GM20000 (cell line): ENCODE measurements at regions not wholly inside any gene's neighbourhood (a gene's known extent, or its start where the extent isn't known, plus 50 kb on each side); places are given as distances from the start of the nearest gene placed in this dataset.

Experiments
- DNase-seq: peaks from one replicate; pipeline ENCODE4 v3.0.0; 2012; ENCODE audit warnings: low spot score
- TF ChIP-seq, protein P1 (sequence below): IDR thresholded peaks from 2 replicates; pipeline ENCODE4 v1.5.1; 2012; ENCODE audit warnings: mild to moderate bottlenecking, control low read depth; ENCODE audit errors: extremely low read depth, missing control alignments

GRCh38 chr3:35969406-35969805 is 330.1 kb downstream of the ARPP21 start:
- DNase-seq, result no peak
- TF ChIP-seq, protein P1, sequence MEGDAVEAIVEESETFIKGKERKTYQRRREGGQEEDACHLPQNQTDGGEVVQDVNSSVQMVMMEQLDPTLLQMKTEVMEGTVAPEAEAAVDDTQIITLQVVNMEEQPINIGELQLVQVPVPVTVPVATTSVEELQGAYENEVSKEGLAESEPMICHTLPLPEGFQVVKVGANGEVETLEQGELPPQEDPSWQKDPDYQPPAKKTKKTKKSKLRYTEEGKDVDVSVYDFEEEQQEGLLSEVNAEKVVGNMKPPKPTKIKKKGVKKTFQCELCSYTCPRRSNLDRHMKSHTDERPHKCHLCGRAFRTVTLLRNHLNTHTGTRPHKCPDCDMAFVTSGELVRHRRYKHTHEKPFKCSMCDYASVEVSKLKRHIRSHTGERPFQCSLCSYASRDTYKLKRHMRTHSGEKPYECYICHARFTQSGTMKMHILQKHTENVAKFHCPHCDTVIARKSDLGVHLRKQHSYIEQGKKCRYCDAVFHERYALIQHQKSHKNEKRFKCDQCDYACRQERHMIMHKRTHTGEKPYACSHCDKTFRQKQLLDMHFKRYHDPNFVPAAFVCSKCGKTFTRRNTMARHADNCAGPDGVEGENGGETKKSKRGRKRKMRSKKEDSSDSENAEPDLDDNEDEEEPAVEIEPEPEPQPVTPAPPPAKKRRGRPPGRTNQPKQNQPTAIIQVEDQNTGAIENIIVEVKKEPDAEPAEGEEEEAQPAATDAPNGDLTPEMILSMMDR, result no peak

DNA sequence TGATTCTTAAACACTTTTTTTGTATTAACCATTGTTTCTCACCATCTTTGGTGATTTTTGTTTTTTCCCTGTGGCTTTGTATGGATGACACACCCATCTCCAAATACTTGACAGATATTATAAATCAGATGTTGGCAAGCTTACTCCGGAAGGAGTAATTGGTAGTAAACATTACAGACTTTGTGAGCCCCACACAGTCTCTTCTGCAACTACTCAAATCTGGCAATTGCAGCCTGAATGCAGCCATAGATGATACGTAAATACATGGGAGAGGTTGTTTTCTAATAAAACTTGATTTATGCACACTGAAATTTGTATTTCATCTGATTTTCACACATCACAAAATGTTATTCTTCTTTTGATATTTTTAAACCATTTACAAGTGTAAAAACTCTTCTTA is 331.5 kb downstream of the ARPP21 start:
- TF ChIP-seq, protein P1, result no peak
- DNase-seq, result no peak

DNA sequence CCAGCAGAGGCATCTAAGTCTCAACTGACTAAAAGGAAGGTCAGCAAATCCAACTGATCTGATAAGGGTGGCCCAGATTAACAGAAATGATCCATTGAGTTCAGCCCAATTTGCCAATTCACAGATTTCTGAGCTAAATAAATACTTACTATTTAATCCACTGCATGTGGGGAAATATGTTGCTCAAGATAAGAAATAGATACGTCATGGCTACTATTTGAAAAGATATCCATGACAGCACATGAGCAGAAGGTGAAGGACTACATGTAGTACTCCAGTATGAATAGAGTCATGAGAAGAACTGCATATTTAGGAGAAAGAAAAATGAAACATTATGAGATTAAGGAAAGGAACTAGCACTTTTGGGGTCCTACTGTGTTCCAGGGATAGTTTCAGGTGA is 332.4 kb downstream of the ARPP21 start:
- DNase-seq, result no peak
- TF ChIP-seq, protein P1, result no peak

GRCh38 chr3:35974872-35975271 is 335.5 kb downstream of the ARPP21 start:
- DNase-seq, result no peak
- TF ChIP-seq, protein P1, result no peak

- no peak for DNase-seq
Observed at GRCh38 chr3:35986161-35986560, 346.8 kb downstream of the ARPP21 start.

DNA sequence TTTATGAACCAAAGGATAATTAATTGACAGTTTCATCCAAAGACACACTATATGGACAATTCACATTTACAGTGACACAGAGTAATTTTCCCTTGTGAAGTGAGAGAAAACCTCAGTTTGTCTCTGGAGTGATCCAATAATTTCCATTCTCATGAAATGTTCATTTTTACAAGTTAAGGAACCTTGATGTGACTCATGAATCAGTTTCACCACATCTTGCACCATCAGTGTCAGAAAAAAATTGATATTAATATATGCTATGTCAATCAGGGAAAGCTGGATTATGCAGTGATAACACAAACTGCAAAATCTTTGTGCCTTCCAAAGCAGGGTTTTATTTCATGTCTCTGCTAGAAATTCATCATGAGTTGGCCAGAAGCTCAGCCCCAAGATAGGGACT is 348.1 kb downstream of the ARPP21 start:
- TF ChIP-seq, protein P1, result no peak
- DNase-seq, result no peak

More at GRCh38 chr3:35986161-35986560, 346.8 kb downstream of the ARPP21 start:
- TF ChIP-seq, protein P1, result no peak

DNA sequence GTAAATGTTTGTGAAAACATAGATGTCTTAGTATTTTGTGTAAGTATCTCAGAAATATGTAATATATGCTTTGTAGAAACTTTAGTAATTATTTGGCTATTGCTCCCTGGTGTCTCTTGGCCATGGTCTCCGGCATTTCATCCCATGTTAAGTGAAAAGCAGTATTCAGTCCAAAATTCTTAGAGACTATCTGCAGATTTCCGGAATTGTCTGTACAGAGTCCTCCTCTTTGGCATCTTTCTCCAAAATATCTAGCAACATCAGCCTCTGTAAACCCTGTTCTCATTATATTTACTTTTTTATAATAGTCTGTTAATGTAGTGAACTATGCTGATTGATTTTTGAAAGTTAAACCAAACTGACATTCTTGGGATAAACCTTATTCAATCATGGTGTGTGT is 352.7 kb downstream of the ARPP21 start:
- TF ChIP-seq, protein P1, result no peak
- DNase-seq, result no peak

DNA sequence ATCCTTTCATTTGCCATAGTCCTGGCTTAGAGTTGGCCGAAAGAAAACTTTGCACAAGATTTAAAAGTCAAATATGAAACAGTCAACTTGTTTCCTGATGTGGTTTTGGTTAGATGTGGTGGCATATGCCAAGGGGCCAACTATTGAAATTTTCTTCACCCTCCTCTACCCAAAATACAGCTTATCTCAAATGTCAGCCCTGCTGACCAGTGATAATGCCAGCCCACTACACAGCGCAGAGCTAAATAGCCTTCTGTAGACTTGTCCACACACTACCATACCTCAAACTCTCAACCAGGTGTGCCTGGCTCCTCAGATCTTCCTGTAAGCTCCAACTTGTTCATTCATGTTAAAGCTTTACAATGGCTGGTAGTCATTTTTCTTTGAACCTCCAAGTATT is 368.5 kb upstream of the STAC start:
- DNase-seq, result no peak
- TF ChIP-seq, protein P1, result no peak
